NCI-H1436 (cell line): ENCODE measurements at regions not wholly inside any gene's neighbourhood (a gene's known extent, or its start where the extent isn't known, plus 50 kb on each side); places are given as distances from the start of the nearest gene placed in this dataset.

Experiments
- DNase-seq: peaks from one replicate; lab custom pipeline; 2025; lab: John Stamatoyannopoulos, UW

DNA sequence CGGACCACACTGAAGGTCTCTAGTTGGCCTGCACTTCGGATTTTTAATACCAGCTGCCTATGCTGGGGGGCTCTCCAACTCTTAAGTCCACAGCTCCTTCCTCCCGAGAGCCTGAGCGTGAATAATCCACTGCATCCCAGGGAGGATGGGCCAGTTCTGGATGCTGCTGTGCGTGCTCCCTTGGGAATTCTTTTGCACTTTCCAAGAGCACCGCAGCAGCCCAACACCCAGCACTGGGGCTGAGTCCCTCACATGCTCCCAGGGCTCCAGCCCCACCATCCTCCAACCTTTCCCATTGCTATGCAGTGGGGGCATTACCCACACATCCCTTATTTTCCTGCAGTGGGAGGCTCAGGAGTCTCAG lies 136.4 kb upstream of the IQSEC1 start:
- DNase-seq: no peak

DNA sequence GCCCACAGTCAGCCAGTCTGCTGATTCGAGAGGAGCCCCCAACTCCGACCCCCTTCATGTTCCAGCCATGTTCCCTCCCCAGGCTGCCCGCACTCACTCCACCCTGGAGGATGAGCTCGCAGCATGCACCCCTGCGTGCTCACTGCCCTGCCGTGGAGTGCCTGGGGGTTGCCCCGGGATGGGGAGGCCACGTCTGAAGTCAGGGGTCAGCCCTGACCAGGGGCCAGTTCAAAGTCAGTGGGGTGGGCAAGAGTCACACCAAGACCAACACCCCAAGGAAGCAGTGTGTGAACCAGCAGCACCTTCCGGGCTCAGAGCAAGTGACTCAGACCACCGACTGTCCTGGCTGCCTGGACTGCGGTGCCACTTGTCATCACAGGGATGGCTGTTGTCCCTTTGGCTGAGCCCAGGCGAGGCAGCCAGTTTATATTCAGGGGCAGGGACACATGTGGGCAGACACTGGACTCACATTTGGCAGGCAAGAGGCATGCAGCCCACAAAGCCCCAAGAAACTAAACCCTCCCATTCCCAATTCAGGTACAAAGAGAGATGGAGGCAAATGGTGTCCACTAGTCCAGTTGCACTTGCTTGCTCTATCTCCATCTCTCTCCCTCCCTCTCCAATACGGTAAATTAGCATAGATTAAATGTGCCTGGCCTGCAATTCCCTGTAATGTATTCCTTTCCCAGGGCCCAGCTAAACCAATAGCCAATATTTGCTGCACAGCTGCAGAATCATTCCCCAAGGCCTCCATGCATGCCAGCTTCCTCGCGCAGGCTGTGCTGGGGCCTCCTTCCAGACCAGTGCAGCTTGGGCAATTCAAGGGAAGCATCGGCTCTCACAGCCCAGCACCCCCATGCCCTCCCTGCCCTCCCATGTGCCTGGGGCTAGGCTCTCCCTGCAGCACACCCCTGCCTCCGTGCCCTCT lies 135.7 kb upstream of the IQSEC1 start:
- no peak for DNase-seq

DNA sequence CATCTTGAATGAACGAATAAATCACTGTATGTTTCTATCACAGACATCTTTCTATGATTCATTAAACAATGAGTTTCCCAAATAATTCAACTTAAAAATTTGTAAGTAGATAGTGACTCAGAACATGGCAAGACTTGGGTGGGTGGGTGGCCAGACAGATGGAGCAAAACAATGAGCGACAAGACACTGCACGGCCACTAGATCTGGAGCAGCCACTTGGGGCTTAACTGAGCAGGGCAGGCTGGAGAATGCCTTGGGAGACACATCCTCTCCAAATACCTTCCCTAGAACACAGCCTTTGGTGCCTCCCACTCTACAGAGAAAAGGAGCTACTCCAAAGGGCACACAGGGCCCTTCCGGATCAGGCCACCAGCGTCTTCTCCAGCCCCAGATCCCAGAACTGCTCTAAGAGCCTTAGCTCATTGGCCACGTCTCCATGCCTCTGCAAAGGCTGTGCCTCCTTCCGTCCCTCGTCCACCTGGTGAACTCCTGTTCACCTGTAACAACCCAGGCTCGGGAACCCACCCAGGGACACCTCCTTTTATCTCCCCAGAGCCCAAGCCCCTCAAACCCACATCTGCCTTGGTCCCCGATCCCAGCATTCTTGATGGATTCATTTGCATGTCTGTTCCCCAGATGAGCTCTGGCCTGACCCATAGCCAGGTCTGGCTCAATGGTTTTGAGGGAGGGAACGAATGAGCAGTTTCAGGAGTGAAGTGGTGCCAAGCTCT lies 134.9 kb upstream of the IQSEC1 start:
- no peak for DNase-seq

DNA sequence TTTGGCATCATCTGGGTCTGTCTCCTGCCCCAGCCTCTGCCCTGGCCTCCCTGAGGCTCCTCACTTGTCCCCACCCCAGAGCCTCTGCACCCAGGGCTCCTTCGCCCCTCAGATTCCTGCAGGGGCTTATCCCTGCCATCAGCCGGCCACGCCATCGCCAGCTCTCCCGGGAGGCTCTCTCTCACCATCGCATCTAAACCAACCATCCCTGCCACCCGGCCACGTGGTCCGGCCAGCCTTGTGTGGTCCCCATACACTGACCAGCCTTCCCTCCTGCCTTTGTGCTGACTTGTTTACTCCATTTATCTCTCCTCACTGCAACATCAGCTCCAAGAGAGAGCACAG lies 134.3 kb upstream of the IQSEC1 start:
- DNase-seq: no peak

DNA sequence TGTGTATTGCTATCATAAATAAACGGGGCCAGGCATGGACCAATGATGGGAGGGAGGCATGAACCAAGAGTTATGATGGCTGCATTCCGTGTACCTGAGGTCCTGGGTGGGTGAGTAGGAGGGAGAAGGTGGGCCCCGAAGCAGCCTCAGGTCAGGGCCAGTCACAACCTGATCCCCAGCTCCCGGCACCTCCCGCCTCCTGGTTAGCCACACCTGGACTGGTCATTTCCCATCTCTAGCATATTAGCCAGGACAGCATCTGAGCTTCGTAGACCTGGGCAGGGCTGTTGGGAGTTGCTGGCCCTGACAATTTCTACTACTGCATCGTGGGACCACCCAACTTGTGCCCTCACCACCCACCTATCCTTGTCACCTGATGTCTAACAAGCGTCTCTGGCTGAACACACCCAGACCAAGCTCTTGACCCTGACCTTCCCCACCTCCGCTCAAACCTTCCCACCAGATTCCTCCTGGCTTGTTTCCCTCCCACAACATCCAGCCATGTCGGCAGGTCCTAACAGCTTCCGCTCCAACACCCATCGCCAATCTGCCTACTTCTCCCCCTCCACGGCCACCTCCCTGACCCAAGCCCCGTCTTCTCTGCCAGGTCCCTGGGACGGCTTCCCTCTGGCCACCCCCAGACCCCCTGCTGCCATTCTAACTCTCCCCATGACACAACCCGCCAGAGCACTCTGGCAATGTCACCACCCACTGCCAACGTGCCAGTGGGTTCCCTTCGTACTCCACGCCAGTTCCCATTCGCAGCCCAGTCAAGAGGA lies 133.8 kb upstream of the IQSEC1 start:
- DNase-seq: no peak

DNA sequence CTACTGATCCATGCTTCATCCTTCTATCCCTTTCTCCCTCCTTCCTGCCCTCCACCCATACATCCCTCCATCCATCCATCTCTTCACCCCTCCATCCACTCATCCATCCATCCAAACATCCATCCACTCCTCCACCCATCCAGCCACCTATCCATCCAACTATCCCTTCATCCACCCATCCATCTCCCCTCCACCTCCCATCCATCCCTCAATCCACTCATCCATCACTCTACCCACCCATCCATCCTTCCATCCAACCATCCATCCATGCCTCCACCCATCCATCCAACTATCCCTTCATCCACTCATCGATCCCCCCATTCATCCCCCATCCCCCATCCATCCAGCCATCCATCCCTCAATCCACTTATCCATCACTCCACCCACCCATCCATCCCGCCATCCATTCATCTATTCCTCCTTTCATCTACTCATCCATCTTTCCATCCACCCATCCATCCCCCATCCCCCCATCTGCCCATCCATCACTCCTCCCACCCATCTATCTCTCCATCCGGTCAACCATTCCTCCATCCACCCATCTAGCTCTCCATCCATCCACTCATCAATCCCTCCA lies 132.4 kb upstream of the IQSEC1 start:
- no peak for DNase-seq

DNA sequence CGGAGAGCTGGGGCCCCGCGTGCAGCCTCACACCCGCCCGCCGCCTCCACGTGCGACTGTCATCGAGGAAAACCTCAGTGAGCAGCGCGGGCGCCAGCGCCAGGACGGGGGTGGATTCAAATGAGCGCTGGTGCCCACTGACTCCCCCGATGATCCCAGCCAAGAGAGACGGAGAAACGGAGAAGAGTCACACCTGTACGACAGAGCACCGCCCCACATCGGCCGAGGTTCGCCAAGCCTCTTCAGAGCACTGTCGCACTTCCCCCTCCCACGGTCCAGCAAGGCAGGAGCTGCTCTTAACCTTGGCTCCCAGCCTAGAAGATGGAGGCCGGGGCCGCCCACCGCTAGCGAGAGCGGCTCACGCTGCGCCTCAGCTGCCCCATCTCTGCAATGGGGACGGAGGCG lies 130.9 kb upstream of the IQSEC1 start:
- DNase-seq: no peak

DNA sequence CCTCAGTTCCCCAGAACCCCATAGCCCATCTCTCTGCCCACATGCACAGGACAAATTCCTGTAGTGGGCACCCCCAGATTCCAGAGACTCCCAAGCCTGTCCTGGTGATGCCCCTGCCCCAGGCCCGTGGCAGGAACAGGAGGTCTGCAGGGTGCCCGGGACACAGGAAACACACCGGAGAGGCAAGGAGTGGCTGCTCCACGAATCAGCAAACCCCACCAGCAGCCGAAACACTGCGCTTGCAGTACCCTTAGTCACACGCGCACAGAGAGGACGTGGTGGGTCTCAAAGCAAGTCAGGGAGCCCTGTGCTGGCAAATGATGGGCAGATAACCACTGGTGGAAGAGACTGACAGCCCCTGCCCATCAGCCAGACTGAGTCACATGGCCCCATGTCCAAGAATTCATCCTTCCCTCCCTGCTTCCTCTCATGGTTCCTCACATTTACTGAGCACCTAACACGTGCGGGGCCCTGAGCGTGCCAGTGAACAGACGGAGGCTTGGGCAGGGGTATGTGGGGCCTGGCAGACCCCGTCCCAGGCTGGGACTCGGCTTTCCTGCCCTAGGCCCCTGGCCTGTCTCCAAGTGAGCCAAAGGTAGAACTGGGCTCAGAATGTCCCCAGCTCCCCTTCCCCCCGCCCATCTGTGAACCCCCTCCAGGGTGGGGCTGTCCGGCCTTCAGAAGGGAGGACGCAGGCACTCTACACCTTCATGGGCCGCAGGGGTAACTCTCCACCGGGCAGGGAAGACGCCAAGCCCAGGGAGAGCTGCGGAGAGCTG lies 130.4 kb upstream of the IQSEC1 start:
- no peak for DNase-seq

DNA sequence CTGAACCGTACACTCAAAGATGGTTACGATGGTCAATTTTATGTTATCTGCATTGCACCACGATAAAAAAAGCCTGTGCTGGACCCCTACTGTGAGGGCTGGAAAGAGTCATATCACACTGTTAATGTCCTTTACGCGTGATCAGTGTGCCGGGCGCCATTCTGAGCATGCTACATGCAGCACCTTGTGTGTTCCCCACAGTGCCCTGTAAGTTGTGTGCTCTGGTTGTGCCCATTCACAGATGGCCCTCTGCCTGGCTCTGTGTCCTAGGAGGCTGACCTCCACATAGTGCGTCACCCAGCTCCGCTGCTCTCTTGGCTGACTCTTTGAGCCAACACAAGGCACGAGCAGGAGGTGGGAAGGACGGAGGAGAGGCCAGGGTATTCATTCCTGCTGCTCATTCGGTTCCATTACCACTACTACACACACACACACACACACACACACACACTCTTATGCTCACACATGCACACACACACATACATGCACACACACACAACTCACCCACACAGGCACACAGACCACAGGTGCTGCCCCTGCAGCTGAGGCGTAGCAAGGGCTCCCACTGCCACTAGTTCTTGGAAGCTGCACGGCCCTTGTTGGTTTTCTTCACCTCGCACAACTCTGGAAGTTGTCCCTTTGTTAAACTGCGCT lies 129.6 kb upstream of the IQSEC1 start:
- DNase-seq: no peak

DNA sequence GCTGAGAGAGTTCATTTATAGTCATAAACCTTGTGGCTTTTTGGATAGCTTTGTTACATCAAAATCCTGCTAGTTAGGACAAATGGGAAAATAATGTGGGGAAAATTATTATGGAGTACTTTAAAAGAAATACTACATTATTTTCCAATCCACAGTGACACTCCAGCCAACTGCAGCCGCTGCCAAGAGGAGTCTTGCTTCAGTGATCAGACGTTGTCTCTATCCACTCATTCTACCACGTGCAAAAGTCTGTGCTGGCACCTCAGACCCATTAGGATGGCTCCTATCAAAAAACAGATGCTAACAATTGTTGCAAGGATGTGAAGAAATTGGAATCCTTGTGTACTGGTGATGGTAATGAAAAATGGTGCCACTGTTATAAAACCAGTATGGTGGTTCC lies 128.6 kb upstream of the IQSEC1 start:
- no peak for DNase-seq

DNA sequence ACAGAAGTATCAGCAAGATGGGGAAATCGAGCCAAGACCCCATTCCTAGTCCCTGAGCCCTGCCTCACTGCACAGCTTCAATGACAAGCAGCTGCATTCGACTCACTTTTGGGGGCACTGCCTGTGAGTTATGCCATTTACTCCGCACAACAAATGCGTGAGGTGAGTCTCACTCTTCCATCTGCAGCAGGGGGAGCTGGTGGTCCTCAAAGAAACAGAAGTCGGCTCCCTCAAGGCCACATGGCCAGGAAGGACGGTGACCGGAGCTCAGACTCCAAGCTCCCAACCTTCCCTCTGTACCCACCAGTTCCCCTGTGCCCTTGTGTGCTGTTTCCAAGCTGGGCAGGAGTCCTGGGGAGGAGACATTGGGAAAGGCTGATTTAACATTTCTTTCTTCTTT lies 127.7 kb upstream of the IQSEC1 start:
- DNase-seq: no peak

DNA sequence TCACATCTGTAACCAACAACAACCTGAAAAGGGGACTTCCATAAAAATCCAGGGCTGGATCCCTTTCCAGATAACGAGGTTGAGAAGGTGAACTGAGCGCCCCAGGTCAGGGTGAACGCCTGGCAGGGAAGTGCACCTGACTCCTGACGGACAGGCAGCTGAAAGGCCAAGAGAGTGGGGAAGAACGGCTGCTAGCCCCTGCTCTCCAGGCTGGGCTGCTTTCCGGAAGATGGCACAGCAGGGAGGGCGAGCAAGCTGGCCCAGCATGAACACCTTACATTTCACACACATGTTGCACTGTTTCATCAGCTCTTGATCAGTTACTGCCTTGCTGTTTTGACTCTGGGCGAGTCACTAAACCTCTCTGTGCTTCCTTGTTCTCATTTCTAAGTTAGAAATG lies 127.2 kb upstream of the IQSEC1 start:
- DNase-seq: no peak

DNA sequence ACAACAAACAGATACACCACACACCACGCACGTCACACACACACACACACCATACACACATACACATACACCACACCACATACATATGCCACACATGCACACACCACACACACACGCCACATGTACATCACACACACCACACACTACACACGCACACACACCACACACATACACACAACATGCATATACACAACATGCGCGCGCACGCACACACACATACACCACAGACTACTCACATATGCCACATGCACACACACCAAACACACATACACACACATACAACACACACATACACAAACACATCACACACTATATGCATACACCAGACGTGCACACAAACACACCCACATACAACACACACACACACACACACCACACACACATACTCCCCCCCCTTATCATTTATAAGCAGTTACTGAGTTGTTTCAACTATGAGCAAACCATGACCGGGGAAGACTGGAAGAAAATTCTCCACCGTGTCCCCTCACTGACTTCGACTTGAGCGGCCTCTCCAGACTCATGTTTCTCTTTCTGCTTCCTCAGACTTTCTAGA lies 126.7 kb upstream of the IQSEC1 start:
- no peak for DNase-seq

DNA sequence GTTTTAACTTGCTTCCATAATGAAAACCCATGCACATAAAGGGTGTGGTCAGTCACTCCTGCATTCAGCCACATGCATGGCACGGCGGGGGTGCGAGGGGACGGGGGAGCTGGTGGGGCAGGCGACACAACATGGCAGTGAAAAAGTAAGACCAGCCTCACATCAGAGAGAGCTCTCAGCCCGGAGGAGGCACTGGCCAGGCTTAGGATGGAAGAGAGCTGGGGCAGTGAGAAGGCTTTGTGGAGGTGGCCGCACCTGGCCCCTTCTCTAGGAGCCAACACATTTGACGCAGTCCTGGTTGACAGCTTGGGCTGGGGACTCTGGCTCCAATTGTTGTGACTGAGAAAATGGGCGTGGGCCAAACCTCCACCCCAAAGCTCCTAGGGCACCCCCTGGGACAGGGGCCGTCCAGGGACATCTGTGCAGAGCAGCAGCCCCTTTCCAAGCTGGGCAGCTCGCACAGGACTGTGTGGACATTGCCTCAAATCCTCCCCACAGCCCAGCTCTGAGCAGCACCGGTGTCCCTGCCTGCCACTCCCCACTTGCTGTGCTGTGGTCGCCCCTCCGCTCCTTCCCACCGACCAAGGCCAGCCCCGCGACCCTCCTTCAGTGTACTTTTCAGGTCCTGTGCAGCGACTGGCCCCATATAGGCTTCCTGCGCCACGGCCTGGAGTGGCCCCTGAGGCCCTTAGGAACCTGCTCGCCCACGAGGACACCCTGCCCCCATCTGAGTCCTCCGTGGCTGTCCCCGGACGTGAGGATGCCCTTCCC lies 126.0 kb upstream of the IQSEC1 start:
- DNase-seq: no peak

DNA sequence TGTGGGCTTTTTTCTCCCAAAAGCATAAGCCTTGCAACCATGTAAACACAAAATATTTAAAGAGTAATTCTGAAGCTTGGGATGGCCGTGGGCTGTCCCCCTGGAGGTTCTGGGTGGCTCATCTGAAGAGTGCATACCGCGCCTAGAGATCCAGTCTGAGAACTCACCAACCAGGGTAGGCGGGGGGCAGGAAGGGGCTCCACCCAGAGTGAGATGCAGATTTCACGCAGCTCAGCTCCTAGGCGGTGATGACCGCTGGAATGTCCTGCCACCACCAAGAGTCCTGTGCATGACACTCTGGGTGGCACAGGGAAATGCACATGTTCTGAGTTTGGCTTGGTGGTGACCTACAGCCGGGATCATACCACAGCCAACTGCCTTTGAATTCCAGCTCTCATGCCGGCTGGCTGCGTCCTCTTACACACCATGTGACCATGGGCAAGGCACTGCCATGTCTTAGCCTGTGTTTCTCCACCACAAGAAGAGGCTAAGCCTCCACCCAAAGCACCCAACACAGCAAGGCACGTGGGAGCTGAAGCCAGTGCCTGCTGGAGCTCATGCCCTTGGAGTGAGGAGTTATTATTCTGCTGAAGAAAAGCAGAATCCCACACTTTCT lies 125.1 kb upstream of the IQSEC1 start:
- no peak for DNase-seq

DNA sequence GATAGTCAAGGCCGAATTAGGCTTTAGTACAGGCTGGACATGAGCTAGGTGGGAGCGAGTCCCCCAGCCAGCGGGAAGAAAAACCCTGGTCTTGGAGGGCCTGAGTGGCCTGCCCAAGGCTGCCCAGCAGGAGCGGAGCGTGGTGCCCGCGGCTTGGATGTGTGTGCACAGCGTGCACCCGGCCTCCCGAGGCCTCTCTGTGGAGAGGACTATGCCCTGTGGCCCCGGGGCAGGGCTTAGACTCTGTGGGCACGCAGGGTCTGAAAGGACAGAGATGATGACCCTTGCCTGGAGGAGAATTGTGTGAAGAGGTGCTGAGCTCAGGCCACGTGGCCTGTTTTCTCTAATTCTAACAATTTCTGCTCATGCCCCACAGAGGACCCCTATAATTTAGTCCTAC lies 124.6 kb upstream of the IQSEC1 start:
- DNase-seq: no peak

DNA sequence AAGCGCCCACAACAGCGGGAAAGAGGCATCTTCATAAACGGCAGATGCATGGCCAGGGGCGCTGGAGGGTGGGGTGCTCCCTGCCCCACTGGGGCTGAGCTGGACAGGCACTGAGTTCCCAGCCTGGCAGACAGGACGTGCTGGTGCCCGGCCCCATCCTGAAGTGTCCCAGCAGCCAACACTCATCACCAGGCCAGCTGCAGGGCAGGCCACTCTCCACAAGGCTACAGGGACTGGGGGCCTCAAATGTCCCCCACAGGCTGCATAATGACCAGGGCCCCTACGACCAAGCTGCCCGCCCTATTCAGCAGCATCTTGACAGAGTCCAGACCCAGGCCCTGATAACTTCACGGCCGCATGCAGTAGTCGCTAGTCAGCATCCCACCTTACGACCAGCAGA lies 124.1 kb upstream of the IQSEC1 start:
- no peak for DNase-seq

DNA sequence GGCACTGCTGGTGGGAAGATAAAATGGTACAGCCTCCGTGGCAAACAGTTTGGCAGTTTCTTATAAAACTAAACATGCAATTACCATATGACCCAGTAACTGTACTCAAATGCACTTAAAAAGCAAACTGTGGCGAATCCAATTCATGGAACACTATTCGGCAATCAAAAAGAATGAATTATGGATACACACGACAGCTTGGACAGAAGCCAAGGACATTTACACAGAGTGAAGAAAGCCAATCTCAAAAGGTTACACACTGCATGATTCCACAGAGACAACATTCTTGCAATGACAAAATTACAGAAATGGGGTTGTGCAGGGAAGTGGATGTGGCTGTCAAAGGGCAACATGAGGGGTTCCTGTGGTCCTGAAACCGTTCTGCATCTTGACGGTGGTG lies 122.1 kb upstream of the IQSEC1 start:
- DNase-seq: no peak
